GM23338 (cell line): ENCODE measurements at regions not wholly inside any gene's neighbourhood (a gene's known extent, or its start where the extent isn't known, plus 50 kb on each side); places are given as distances from the start of the nearest gene placed in this dataset.

Source experiments
- ATAC-seq: fragments of 200-7000 bp; cut with Tn5 transposase; 3 replicates; pipeline ENCODE4 v1.9.1; 2020
- DNase-seq: peaks from one replicate; pipeline ENCODE4 v3.0.0-alpha.2; 2015; ENCODE audit warnings: low spot score
- H2AFZ ChIP-seq: fragments of 200-600 bp; sonication (generic); 2 replicates; pipeline ENCODE4 v1.8.0; 2016; ENCODE audit warnings: antibody characterized with exemption, mild to moderate bottlenecking, moderate library complexity
- H3F3A ChIP-seq: fragments of 200-600 bp; sonication (generic); replicated peaks from 2 replicates; pipeline ENCODE4 v1.8.0; 2017; ENCODE audit warnings: antibody characterized with exemption, mixed run types, low read depth
- H3K27ac ChIP-seq: fragments of 200-600 bp; sonication (generic); 2 replicates; pipeline ENCODE4 v1.6.1; 2016; ENCODE audit warnings: low read depth
- H3K27me3 ChIP-seq: fragments of 200-600 bp; sonication (generic); 2 replicates; pipeline ENCODE4 v1.8.0; 2016; ENCODE audit warnings: mild to moderate bottlenecking, mixed run types, moderate library complexity; ENCODE audit not compliant: insufficient read depth
- H3K36me3 ChIP-seq: fragments of 200-600 bp; sonication (generic); 2 replicates; pipeline ENCODE4 v1.8.0; 2016; ENCODE audit warnings: mild to moderate bottlenecking; ENCODE audit not compliant: insufficient read depth
- H3K4me1 ChIP-seq: fragments of 200-600 bp; sonication (generic); 2 replicates; pipeline ENCODE4 v1.8.0; 2016; ENCODE audit warnings: mild to moderate bottlenecking, moderate library complexity; ENCODE audit not compliant: insufficient read depth
- H3K4me2 ChIP-seq: fragments of 200-600 bp; sonication (generic); 2 replicates; pipeline ENCODE4 v1.7.1; 2017; ENCODE audit warnings: mixed run types
- H3K4me3 ChIP-seq: fragments of 200-600 bp; sonication (generic); 2 replicates; pipeline ENCODE4 v1.6.1; 2016; ENCODE audit warnings: mixed run types
- H3K79me2 ChIP-seq: fragments of 200-600 bp; sonication (generic); replicated peaks from 2 replicates; pipeline ENCODE4 v1.8.0; 2017; ENCODE audit warnings: mild to moderate bottlenecking; ENCODE audit not compliant: insufficient read depth
- H3K9me2 ChIP-seq: fragments of 200-600 bp; sonication (generic); 2 replicates; pipeline ENCODE4 v1.8.0; 2017; ENCODE audit not compliant: insufficient read depth
- H4K20me1 ChIP-seq: fragments of 200-600 bp; sonication (generic); replicated peaks from 2 replicates; pipeline ENCODE4 v1.8.0; 2017; ENCODE audit warnings: mild to moderate bottlenecking; ENCODE audit not compliant: insufficient read depth
- H3K27ac Mint-ChIP-seq: 2 replicates; pipeline ENCODE4 v1.8.0; 2020; ENCODE audit warnings: inconsistent platforms, mild to moderate bottlenecking, moderate library complexity, mixed read lengths
- H3K27me3 Mint-ChIP-seq: 3 replicates; pipeline ENCODE4 v1.8.0; 2022; ENCODE audit warnings: low read depth, mild to moderate bottlenecking, moderate library complexity, mixed read lengths, inconsistent platforms; ENCODE audit not compliant: insufficient read depth, poor library complexity
- H3K36me3 Mint-ChIP-seq: 3 replicates; pipeline ENCODE4 v1.8.0; 2021; ENCODE audit warnings: low read depth, mild to moderate bottlenecking, inconsistent platforms, moderate library complexity, mixed read lengths
- H3K4me1 Mint-ChIP-seq: 3 replicates; pipeline ENCODE4 v1.8.0; 2020; ENCODE audit warnings: mild to moderate bottlenecking, inconsistent platforms, mixed read lengths
- H3K4me3 Mint-ChIP-seq: 3 replicates; pipeline ENCODE4 v1.8.0; 2021; ENCODE audit warnings: moderate library complexity, mild to moderate bottlenecking, inconsistent platforms, mixed read lengths
- H3K9me3 Mint-ChIP-seq: 3 replicates; pipeline ENCODE4 v1.8.0; 2020; ENCODE audit warnings: moderate library complexity, mild to moderate bottlenecking, inconsistent platforms, mixed read lengths
- CREB1 ChIP-seq: fragments of 250-450 bp; sonication (Bioruptor Pico); IDR thresholded peaks from 2 replicates; pipeline ENCODE4 v1.5.0; 2020; ENCODE audit warnings: low read depth, mild to moderate bottlenecking, moderate library complexity
- ETS1 ChIP-seq: IDR thresholded peaks from 2 replicates; pipeline ENCODE4 v1.6.1; 2016; ENCODE audit warnings: antibody characterized with exemption
- EZH2 ChIP-seq: fragments of 200-600 bp; sonication (generic); IDR thresholded peaks from one replicate; pipeline ENCODE4 v1.8.0; 2017; ENCODE audit warnings: antibody characterized with exemption, mild to moderate bottlenecking, low read depth; ENCODE audit not compliant: unreplicated experiment
- EZH2phosphoT487 ChIP-seq: fragments of 200-600 bp; sonication (generic); IDR thresholded peaks from one replicate; pipeline ENCODE4 v1.8.1; 2018; ENCODE audit warnings: antibody characterized with exemption; ENCODE audit not compliant: unreplicated experiment
- JUNB ChIP-seq: IDR thresholded peaks from one replicate; pipeline ENCODE4 v1.6.1; 2016; ENCODE audit warnings: antibody characterized with exemption; ENCODE audit not compliant: unreplicated experiment
- NANOG ChIP-seq: IDR thresholded peaks from 2 replicates; pipeline ENCODE4 v1.6.1; 2016; ENCODE audit warnings: antibody characterized with exemption, borderline replicate concordance
- POLR2AphosphoS5 ChIP-seq: IDR thresholded peaks from 2 replicates; pipeline ENCODE4 v1.6.1; 2016; ENCODE audit warnings: antibody characterized with exemption, low read depth
- REST ChIP-seq: IDR thresholded peaks from one replicate; pipeline ENCODE4 v1.6.1; 2018; ENCODE audit warnings: antibody characterized with exemption; ENCODE audit not compliant: unreplicated experiment
- STAT1 ChIP-seq: IDR thresholded peaks from one replicate; pipeline ENCODE4 v1.6.1; 2016; ENCODE audit warnings: antibody characterized with exemption; ENCODE audit not compliant: unreplicated experiment
- ZNF114 ChIP-seq: fragments of 250-450 bp; sonication (Bioruptor Pico); IDR thresholded peaks from 2 replicates; pipeline ENCODE4 v1.5.0; 2020; ENCODE audit warnings: mild to moderate bottlenecking, moderate library complexity
- ZNF331 ChIP-seq: fragments of 250-450 bp; sonication (Bioruptor Pico); IDR thresholded peaks from 2 replicates; pipeline ENCODE4 v1.5.0; 2020; ENCODE audit warnings: low read depth, mild to moderate bottlenecking, moderate library complexity
- TF ChIP-seq, protein P1 (sequence below), 2 experiments: fragments of 200-600 bp in 1 of 2; sonication (generic) in 1 of 2; conservative IDR thresholded peaks; 2 replicates each; pipeline versions ENCODE4 v1.5.1 to v1.6.1; 2016 to 2017; ENCODE audit warnings: antibody characterized with exemption in 2 of 2, low read depth in 2 of 2, mild to moderate bottlenecking in 2 of 2, moderate library complexity in 1 of 2
- TF ChIP-seq, protein P2 (sequence below): fragments of 250-450 bp; sonication (Bioruptor Pico); IDR thresholded peaks from 2 replicates; pipeline ENCODE4 v1.5.0; 2020; ENCODE audit warnings: mild to moderate bottlenecking, moderate library complexity

GRCh38 chr12:45613296-45613695 lies 116.2 kb upstream of the ARID2 start:
- no peaks in the 10 kb centered on the region for H3K27me3 Mint-ChIP-seq
- Histone ChIP-seq H3K79me2 (no peaks in the 10 kb centered on the region), H3K4me1 (no peaks in the 10 kb centered on the region), H4K20me1 (no peaks in the 10 kb centered on the region), H3K4me3 (no peak overlapping the region), H3K27ac (no peak overlapping the region), H3K36me3 (no peaks in the 10 kb centered on the region), H3K4me2 (no peak overlapping the region), H2AFZ (no peak overlapping the region), H3F3A (no peaks in the 10 kb centered on the region), H3K9me2 (no peaks in the 10 kb centered on the region), H3K27me3 (no peaks in the 10 kb centered on the region)
- H3K4me3 Mint-ChIP-seq, result no peak overlapping the region
- ATAC-seq (no peak), DNase-seq (no peak)
- H3K4me1 Mint-ChIP-seq, result no peaks in the 10 kb centered on the region
- TF ChIP-seq ETS1, result no peak
- no peak for TF ChIP-seq CREB1
- TF ChIP-seq REST, result no peak
- TF ChIP-seq STAT1, result no peak
- TF ChIP-seq NANOG, result no peak
- TF ChIP-seq EZH2, result no peak
- TF ChIP-seq, protein P1, sequence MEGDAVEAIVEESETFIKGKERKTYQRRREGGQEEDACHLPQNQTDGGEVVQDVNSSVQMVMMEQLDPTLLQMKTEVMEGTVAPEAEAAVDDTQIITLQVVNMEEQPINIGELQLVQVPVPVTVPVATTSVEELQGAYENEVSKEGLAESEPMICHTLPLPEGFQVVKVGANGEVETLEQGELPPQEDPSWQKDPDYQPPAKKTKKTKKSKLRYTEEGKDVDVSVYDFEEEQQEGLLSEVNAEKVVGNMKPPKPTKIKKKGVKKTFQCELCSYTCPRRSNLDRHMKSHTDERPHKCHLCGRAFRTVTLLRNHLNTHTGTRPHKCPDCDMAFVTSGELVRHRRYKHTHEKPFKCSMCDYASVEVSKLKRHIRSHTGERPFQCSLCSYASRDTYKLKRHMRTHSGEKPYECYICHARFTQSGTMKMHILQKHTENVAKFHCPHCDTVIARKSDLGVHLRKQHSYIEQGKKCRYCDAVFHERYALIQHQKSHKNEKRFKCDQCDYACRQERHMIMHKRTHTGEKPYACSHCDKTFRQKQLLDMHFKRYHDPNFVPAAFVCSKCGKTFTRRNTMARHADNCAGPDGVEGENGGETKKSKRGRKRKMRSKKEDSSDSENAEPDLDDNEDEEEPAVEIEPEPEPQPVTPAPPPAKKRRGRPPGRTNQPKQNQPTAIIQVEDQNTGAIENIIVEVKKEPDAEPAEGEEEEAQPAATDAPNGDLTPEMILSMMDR (conservative IDR thresholded peaks at IDR 0.05; ENCODE audit: low read depth in 2 of 2), result no peak
- no peak for TF ChIP-seq ZNF331 (CRISPR knock-in tag)
- no peak for TF ChIP-seq EZH2phosphoT487
- TF ChIP-seq, protein P2, sequence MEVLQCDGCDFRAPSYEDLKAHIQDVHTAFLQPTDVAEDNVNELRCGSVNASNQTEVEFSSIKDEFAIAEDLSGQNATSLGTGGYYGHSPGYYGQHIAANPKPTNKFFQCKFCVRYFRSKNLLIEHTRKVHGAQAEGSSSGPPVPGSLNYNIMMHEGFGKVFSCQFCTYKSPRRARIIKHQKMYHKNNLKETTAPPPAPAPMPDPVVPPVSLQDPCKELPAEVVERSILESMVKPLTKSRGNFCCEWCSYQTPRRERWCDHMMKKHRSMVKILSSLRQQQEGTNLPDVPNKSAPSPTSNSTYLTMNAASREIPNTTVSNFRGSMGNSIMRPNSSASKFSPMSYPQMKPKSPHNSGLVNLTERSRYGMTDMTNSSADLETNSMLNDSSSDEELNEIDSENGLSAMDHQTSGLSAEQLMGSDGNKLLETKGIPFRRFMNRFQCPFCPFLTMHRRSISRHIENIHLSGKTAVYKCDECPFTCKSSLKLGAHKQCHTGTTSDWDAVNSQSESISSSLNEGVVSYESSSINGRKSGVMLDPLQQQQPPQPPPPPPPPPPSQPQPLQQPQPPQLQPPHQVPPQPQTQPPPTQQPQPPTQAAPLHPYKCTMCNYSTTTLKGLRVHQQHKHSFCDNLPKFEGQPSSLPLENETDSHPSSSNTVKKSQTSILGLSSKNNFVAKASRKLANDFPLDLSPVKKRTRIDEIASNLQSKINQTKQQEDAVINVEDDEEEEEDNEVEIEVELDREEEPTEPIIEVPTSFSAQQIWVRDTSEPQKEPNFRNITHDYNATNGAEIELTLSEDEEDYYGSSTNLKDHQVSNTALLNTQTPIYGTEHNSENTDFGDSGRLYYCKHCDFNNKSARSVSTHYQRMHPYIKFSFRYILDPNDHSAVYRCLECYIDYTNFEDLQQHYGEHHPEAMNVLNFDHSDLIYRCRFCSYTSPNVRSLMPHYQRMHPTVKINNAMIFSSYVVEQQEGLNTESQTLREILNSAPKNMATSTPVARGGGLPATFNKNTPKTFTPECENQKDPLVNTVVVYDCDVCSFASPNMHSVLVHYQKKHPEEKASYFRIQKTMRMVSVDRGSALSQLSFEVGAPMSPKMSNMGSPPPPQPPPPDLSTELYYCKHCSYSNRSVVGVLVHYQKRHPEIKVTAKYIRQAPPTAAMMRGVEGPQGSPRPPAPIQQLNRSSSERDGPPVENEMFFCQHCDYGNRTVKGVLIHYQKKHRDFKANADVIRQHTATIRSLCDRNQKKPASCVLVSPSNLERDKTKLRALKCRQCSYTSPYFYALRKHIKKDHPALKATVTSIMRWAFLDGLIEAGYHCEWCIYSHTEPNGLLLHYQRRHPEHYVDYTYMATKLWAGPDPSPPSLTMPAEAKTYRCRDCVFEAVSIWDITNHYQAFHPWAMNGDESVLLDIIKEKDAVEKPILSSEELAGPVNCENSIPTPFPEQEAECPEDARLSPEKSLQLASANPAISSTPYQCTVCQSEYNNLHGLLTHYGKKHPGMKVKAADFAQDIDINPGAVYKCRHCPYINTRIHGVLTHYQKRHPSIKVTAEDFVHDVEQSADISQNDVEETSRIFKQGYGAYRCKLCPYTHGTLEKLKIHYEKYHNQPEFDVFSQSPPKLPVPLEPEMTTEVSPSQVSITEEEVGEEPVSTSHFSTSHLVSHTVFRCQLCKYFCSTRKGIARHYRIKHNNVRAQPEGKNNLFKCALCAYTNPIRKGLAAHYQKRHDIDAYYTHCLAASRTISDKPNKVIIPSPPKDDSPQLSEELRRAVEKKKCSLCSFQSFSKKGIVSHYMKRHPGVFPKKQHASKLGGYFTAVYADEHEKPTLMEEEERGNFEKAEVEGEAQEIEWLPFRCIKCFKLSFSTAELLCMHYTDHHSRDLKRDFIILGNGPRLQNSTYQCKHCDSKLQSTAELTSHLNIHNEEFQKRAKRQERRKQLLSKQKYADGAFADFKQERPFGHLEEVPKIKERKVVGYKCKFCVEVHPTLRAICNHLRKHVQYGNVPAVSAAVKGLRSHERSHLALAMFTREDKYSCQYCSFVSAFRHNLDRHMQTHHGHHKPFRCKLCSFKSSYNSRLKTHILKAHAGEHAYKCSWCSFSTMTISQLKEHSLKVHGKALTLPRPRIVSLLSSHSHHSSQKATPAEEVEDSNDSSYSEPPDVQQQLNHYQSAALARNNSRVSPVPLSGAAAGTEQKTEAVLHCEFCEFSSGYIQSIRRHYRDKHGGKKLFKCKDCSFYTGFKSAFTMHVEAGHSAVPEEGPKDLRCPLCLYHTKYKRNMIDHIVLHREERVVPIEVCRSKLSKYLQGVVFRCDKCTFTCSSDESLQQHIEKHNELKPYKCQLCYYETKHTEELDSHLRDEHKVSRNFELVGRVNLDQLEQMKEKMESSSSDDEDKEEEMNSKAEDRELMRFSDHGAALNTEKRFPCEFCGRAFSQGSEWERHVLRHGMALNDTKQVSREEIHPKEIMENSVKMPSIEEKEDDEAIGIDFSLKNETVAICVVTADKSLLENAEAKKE (CRISPR knock-in tag), result no peak
- no peak for TF ChIP-seq POLR2AphosphoS5
- no peak for TF ChIP-seq ZNF114 (CRISPR knock-in tag)
- TF ChIP-seq JUNB, result no peak
- H3K9me3 Mint-ChIP-seq, result no peaks in the 10 kb centered on the region
- H3K27ac Mint-ChIP-seq, result no peak overlapping the region
- H3K36me3 Mint-ChIP-seq, result no peaks in the 10 kb centered on the region
